ENCODE measurements at regions not wholly inside any gene's neighbourhood (a gene's known extent, or its start where the extent isn't known, plus 50 kb on each side); places are given as distances from the start of the nearest gene placed in this dataset.

DNA sequence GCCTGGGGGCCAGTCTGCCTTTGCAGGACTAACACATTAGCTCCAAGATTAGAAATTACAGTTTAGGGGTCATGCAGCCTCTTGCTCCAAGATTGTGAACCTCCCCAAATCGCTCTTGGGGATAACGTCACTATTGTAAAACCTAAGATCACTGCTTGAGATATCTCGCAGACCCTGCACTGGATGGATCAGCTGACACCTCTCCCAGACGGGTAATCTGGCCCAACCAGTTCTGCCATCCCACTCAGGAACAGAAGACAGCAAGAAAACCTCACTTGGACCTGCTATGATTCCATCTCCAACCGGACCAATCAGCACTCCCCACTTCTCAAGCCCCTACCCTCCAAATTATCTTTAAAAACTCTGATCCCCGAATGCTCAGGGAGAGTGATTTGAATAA is 431.2 kb downstream of the GPM6A start:
- Histone ChIP-seq H3K79me1 (ENCODE audit: low read length) (peaks cover 6% of the 10 kb centered on the region), H2BK5ac (ENCODE audit: low read depth, low read length, poor library complexity) (peak overlapping the region; percentile 85), H3K4me2 (ENCODE audit: low read length) (peak overlapping the region; percentile 42), H3K4me1 (ENCODE audit: control insufficient read depth in 1 of 2, insufficient read depth in 2 of 2, low read length in 2 of 2) (peaks cover 0 to 17% of the 10 kb centered on the region in 2 experiments), H4K91ac (ENCODE audit: low read depth, low read length) (peak overlapping the region; percentile 87), H3K14ac (ENCODE audit: low read length) (no peak overlapping the region), H4K8ac (ENCODE audit: low read depth, low read length) (no peak overlapping the region), H3K27ac (ENCODE audit: low read depth, low read length) (peak overlapping the region; percentile 92), H3K9ac (ENCODE audit: low read length) (no peak overlapping the region), H3K4me3 (ENCODE audit: low read depth, low read length) (no peak overlapping the region), H3K36me3 (ENCODE audit: control insufficient read depth in 1 of 2, insufficient read depth in 2 of 2, low read length in 2 of 2) (no peaks in the 10 kb centered on the region), H3K27me3 (ENCODE audit: insufficient read depth, low read length) (no peaks in the 10 kb centered on the region), H2BK120ac (ENCODE audit: insufficient read depth, low read length, poor library complexity) (peak overlapping the region; percentile 78), H2AFZ (ENCODE audit: insufficient read depth, low read length, poor library complexity) (peak overlapping the region; percentile 45), H3K18ac (ENCODE audit: low read length) (no peak overlapping the region), H3K4ac (ENCODE audit: low read depth, low read length) (no peak overlapping the region), H3K23ac (ENCODE audit: low read length) (no peak overlapping the region), H4K12ac (ENCODE audit: low read depth, low read length) (no peak overlapping the region), H3K9me3 (ENCODE audit: insufficient read depth, low read depth, low read length) (peaks cover 2% of the 10 kb centered on the region), H3K79me2 (ENCODE audit: control insufficient read depth, insufficient read depth, low read length, poor library complexity) (no peaks in the 10 kb centered on the region), H2AK5ac (ENCODE audit: low read length) (no peak overlapping the region), H2BK12ac (ENCODE audit: low read length) (no peak overlapping the region)
- peak; percentile 11 to 43 for DNase-seq
- no CpG with 5 or more reads among the region's 6 CpGs for WGBS (ENCODE audit: extremely low coverage, insufficient coverage, insufficient read length)

DNA sequence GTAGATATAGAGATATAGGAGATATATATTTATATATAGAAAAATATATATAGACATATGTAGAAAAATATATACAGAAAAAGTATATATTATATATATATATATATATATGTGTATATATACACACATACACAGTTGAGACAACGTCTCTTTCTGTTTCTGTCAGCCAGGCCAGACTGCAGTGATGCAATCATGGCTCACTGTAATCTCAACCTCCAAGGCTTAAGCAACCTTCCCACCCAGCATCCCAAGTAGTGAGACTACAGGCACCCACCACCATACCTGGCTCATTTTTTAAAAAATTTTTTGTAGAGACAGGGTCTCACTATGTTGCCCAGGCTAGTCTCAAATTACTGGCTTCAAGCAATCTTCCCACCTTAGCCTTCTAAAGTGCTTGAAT is 426.3 kb downstream of the GPM6A start:
- Histone ChIP-seq H2AFZ (ENCODE audit: insufficient read depth, low read length, poor library complexity) (no peak overlapping the region), H4K8ac (ENCODE audit: low read depth, low read length) (no peak overlapping the region), H3K4me1 (ENCODE audit: control insufficient read depth in 1 of 2, insufficient read depth in 2 of 2, low read length in 2 of 2) (peaks cover 0 to 7% of the 10 kb centered on the region in 2 experiments), H3K36me3 (ENCODE audit: control insufficient read depth in 1 of 2, insufficient read depth in 2 of 2, low read length in 2 of 2) (no peaks in the 10 kb centered on the region), H3K18ac (ENCODE audit: low read length) (no peak overlapping the region), H3K14ac (ENCODE audit: low read length) (no peak overlapping the region), H4K91ac (ENCODE audit: low read depth, low read length) (no peak overlapping the region), H2BK120ac (ENCODE audit: insufficient read depth, low read length, poor library complexity) (no peak overlapping the region), H2BK12ac (ENCODE audit: low read length) (no peak overlapping the region), H3K23ac (ENCODE audit: low read length) (no peak overlapping the region), H3K4me2 (ENCODE audit: low read length) (no peak overlapping the region), H3K4me3 (ENCODE audit: low read depth, low read length) (no peak overlapping the region), H2AK5ac (ENCODE audit: low read length) (no peak overlapping the region), H3K79me2 (ENCODE audit: control insufficient read depth, insufficient read depth, low read length, poor library complexity) (no peaks in the 10 kb centered on the region), H3K9me3 (ENCODE audit: insufficient read depth, low read depth, low read length) (no peaks in the 10 kb centered on the region), H3K4ac (ENCODE audit: low read depth, low read length) (no peak overlapping the region), H3K27me3 (ENCODE audit: insufficient read depth, low read length) (no peaks in the 10 kb centered on the region), H3K27ac (ENCODE audit: low read depth, low read length) (no peak overlapping the region), H4K12ac (ENCODE audit: low read depth, low read length) (no peak overlapping the region), H3K79me1 (ENCODE audit: low read length) (peaks cover 4% of the 10 kb centered on the region), H2BK5ac (ENCODE audit: low read depth, low read length, poor library complexity) (no peak overlapping the region), H3K9ac (ENCODE audit: low read length) (no peak overlapping the region)
- DNase-seq = peak in 1 of 2 donors; percentile 24
- WGBS (ENCODE audit: extremely low coverage, insufficient coverage, insufficient read length) = no CpG with 5 or more reads among the region's 1 CpG

DNA sequence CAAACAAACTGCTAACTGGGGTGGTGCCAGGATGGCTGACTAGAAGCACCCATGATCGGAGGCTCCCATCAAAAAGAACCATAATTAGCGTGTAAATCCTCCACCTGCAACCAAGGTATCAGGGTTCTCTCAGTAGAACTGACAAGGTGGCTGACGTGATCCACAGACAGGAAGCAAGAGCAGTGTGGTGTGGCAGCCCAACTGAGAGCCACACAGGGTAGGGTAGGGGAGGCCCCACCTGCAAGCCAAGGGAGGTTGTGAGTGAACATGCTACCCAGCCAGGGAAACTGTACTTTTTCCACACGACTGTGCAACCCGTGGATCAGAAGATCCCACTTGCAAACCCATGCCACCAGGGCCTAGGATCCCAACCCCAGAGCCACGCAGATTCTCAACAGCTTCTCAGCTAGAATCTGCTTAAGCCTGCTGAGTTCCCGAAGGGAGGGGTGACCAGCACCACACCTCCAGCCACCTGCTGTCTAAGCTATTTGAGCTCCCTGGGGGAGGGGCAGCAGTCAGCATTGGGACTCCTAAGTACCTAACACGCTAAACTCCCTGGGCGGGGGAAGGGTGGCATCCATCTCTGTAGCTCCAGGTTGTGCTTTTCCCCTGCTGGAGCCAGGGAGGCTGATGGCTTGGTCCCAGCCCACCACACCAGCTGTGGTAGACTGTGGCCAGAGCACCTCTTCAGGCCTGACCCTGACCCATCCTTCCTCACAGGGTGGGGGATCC is 425.1 kb downstream of the GPM6A start:
- no peak overlapping the region for H3K9ac ChIP-seq (ENCODE audit: low read length)

GRCh38 chr4:175394208-175394607 is 417.9 kb downstream of the GPM6A start:
- H3K9ac ChIP-seq (ENCODE audit: low read length) = no peak overlapping the region
- no peak overlapping the region for H3K4me2 ChIP-seq (ENCODE audit: low read length)
- no peaks in the 10 kb centered on the region for H3K27me3 ChIP-seq (ENCODE audit: insufficient read depth, low read length)
- no peak overlapping the region for H4K12ac ChIP-seq (ENCODE audit: low read depth, low read length)
- H3K9me3 ChIP-seq (ENCODE audit: insufficient read depth, low read depth, low read length) = no peaks in the 10 kb centered on the region
- H4K8ac ChIP-seq (ENCODE audit: low read depth, low read length) = no peak overlapping the region
- H3K36me3 ChIP-seq (ENCODE audit: control insufficient read depth in 1 of 2, insufficient read depth in 2 of 2, low read length in 2 of 2) = no peaks in the 10 kb centered on the region
- no peak for DNase-seq
- H2AFZ ChIP-seq (ENCODE audit: insufficient read depth, low read length, poor library complexity) = no peak overlapping the region
- no peak overlapping the region for H3K27ac ChIP-seq (ENCODE audit: low read depth, low read length)
- H2BK12ac ChIP-seq (ENCODE audit: low read length) = no peak overlapping the region
- H3K23ac ChIP-seq (ENCODE audit: low read length) = no peak overlapping the region
- H3K14ac ChIP-seq (ENCODE audit: low read length) = no peak overlapping the region
- no peak overlapping the region for H2BK5ac ChIP-seq (ENCODE audit: low read depth, low read length, poor library complexity)
- H3K4ac ChIP-seq (ENCODE audit: low read depth, low read length) = no peak overlapping the region
- no peaks in the 10 kb centered on the region for H3K4me1 ChIP-seq (ENCODE audit: control insufficient read depth in 1 of 2, insufficient read depth in 2 of 2, low read length in 2 of 2)
- H3K79me2 ChIP-seq (ENCODE audit: control insufficient read depth, insufficient read depth, low read length, poor library complexity) = no peaks in the 10 kb centered on the region
- H3K18ac ChIP-seq (ENCODE audit: low read length) = no peak overlapping the region
- H2AK5ac ChIP-seq (ENCODE audit: low read length) = no peak overlapping the region
- H4K91ac ChIP-seq (ENCODE audit: low read depth, low read length) = no peak overlapping the region
- H2BK120ac ChIP-seq (ENCODE audit: insufficient read depth, low read length, poor library complexity) = no peak overlapping the region
- H3K79me1 ChIP-seq (ENCODE audit: low read length) = no peaks in the 10 kb centered on the region
- no peak overlapping the region for H3K4me3 ChIP-seq (ENCODE audit: low read depth, low read length)

More for the DNA sequence above, 425.1 kb downstream of the GPM6A start:
- Histone ChIP-seq H3K79me1 (ENCODE audit: low read length) (no peaks in the 10 kb centered on the region), H3K27ac (ENCODE audit: low read depth, low read length) (no peak overlapping the region), H4K12ac (ENCODE audit: low read depth, low read length) (no peak overlapping the region), H3K9me3 (ENCODE audit: insufficient read depth, low read depth, low read length) (no peaks in the 10 kb centered on the region), H3K27me3 (ENCODE audit: insufficient read depth, low read length) (no peaks in the 10 kb centered on the region), H2AK5ac (ENCODE audit: low read length) (no peak overlapping the region), H3K79me2 (ENCODE audit: control insufficient read depth, insufficient read depth, low read length, poor library complexity) (no peaks in the 10 kb centered on the region), H3K4me1 (ENCODE audit: control insufficient read depth in 1 of 2, insufficient read depth in 2 of 2, low read length in 2 of 2) (no peaks in the 10 kb centered on the region), H3K4me3 (ENCODE audit: low read depth, low read length) (no peak overlapping the region), H2BK5ac (ENCODE audit: low read depth, low read length, poor library complexity) (no peak overlapping the region), H3K4ac (ENCODE audit: low read depth, low read length) (no peak overlapping the region), H2BK12ac (ENCODE audit: low read length) (no peak overlapping the region), H3K4me2 (ENCODE audit: low read length) (no peak overlapping the region), H2AFZ (ENCODE audit: insufficient read depth, low read length, poor library complexity) (no peak overlapping the region), H3K36me3 (ENCODE audit: control insufficient read depth in 1 of 2, insufficient read depth in 2 of 2, low read length in 2 of 2) (no peaks in the 10 kb centered on the region), H4K8ac (ENCODE audit: low read depth, low read length) (no peak overlapping the region), H2BK120ac (ENCODE audit: insufficient read depth, low read length, poor library complexity) (no peak overlapping the region), H3K23ac (ENCODE audit: low read length) (no peak overlapping the region), H4K91ac (ENCODE audit: low read depth, low read length) (no peak overlapping the region), H3K14ac (ENCODE audit: low read length) (no peak overlapping the region), H3K18ac (ENCODE audit: low read length) (no peak overlapping the region)
- DNase-seq = no peak
- WGBS (ENCODE audit: extremely low coverage, insufficient coverage, insufficient read length) = no CpG with 5 or more reads among the region's 9 CpGs
